HG03521 (cell line): ENCODE measurements at regions not wholly inside any gene's neighbourhood (a gene's known extent, or its start where the extent isn't known, plus 50 kb on each side); places are given as distances from the start of the nearest gene placed in this dataset.
"Not testable (repeated sequence)": the region's sequence is repeated elsewhere in the genome, so short reads cannot be mapped to it uniquely, and the experiment has no call there.

Experiments
- ATAC-seq: cut with Tn5 transposase; IDR thresholded peaks from one replicate; pipeline ENCODE4 v1.9.1; 2021; ENCODE audit warnings: mild to moderate bottlenecking, moderate library complexity; ENCODE audit not compliant: unreplicated experiment

GRCh38 chr2:133967326-133967725 lies 286.5 kb upstream of the MGAT5 start:
- no peak for ATAC-seq

GRCh38 chr2:133968446-133968845 lies 285.4 kb upstream of the MGAT5 start:
- no peak for ATAC-seq

- ATAC-seq = no peak
Measured at GRCh38 chr2:133970641-133971040, 283.2 kb upstream of the MGAT5 start.

- ATAC-seq = no peak
Measured at GRCh38 chr2:133972297-133972696, 281.6 kb upstream of the MGAT5 start.

GRCh38 chr2:133972786-133973185 lies 281.1 kb upstream of the MGAT5 start:
- ATAC-seq = no peak

- ATAC-seq = no peak
Measured at GRCh38 chr2:133974353-133974752, 279.5 kb upstream of the MGAT5 start.

- no peak for ATAC-seq
Measured at GRCh38 chr2:133975135-133975534, 278.7 kb upstream of the MGAT5 start.

- ATAC-seq = no peak
Measured at GRCh38 chr2:133975676-133976428, 278.0 kb upstream of the MGAT5 start.

GRCh38 chr2:133976659-133977058 lies 277.2 kb upstream of the MGAT5 start:
- ATAC-seq = no peak

- ATAC-seq = no peak
Measured at GRCh38 chr2:133977405-133977804, 276.5 kb upstream of the MGAT5 start.

GRCh38 chr2:133982256-133982655 lies 271.6 kb upstream of the MGAT5 start:
- ATAC-seq = no peak

- no peak for ATAC-seq
Measured at GRCh38 chr2:133985563-133985962, 268.3 kb upstream of the MGAT5 start.

GRCh38 chr2:133986081-133986837 lies 267.6 kb upstream of the MGAT5 start:
- ATAC-seq = no peak

GRCh38 chr2:133986881-133987795 lies 266.7 kb upstream of the MGAT5 start:
- no peak for ATAC-seq

GRCh38 chr2:133988316-133988891 lies 265.5 kb upstream of the MGAT5 start:
- ATAC-seq = no peak

GRCh38 chr2:133991606-133992168 lies 262.2 kb upstream of the MGAT5 start:
- no peak for ATAC-seq

GRCh38 chr2:133992454-133992853 lies 261.4 kb upstream of the MGAT5 start:
- no peak for ATAC-seq

GRCh38 chr2:133993160-133993559 lies 260.7 kb upstream of the MGAT5 start:
- no peak for ATAC-seq

GRCh38 chr2:133998726-133999125 lies 255.1 kb upstream of the MGAT5 start:
- not testable (repeated sequence) for ATAC-seq

- ATAC-seq = no peak
Measured at GRCh38 chr2:134002391-134002790, 251.5 kb upstream of the MGAT5 start.

- ATAC-seq = no peak
Measured at GRCh38 chr2:134002921-134003320, 251.0 kb upstream of the MGAT5 start.
